ENCODE measurements at regions not wholly inside any gene's neighbourhood (a gene's known extent, or its start where the extent isn't known, plus 50 kb on each side); places are given as distances from the start of the nearest gene placed in this dataset.

- no peak for TF ChIP-seq EZH2 (IDR thresholded peaks at IDR 0.05)
- no peak for TF ChIP-seq EZH2phosphoT487 (IDR thresholded peaks at IDR 0.05)
- TF ChIP-seq, protein P1, sequence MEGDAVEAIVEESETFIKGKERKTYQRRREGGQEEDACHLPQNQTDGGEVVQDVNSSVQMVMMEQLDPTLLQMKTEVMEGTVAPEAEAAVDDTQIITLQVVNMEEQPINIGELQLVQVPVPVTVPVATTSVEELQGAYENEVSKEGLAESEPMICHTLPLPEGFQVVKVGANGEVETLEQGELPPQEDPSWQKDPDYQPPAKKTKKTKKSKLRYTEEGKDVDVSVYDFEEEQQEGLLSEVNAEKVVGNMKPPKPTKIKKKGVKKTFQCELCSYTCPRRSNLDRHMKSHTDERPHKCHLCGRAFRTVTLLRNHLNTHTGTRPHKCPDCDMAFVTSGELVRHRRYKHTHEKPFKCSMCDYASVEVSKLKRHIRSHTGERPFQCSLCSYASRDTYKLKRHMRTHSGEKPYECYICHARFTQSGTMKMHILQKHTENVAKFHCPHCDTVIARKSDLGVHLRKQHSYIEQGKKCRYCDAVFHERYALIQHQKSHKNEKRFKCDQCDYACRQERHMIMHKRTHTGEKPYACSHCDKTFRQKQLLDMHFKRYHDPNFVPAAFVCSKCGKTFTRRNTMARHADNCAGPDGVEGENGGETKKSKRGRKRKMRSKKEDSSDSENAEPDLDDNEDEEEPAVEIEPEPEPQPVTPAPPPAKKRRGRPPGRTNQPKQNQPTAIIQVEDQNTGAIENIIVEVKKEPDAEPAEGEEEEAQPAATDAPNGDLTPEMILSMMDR (IDR thresholded peaks at IDR 0.05), result no peak
- H3K4me3 ChIP-seq, result no peak overlapping the region
- no peaks in the 10 kb centered on the region for H3K36me3 Mint-ChIP-seq
- no peaks in the 10 kb centered on the region for H3F3A ChIP-seq (ENCODE audit: low read depth)
- peaks cover 3% of the 10 kb centered on the region for H3K9me3 ChIP-seq (ENCODE audit: low read depth)
- no peaks in the 10 kb centered on the region for H3K27me3 ChIP-seq
- no peaks in the 10 kb centered on the region for H3K27me3 Mint-ChIP-seq (ENCODE audit: insufficient read depth, low read depth)
- no peaks in the 10 kb centered on the region for H3K79me2 ChIP-seq (ENCODE audit: low read depth)
- no peak overlapping the region for H3K27ac Mint-ChIP-seq
- no peaks in the 10 kb centered on the region for H3K4me1 ChIP-seq
- no peaks in the 10 kb centered on the region for H3K36me3 ChIP-seq
- no peak overlapping the region for H3K9ac ChIP-seq
- no peak for DNase-seq (ENCODE audit: low spot score)
- peaks cover 4% of the 10 kb centered on the region for H3K9me3 Mint-ChIP-seq
- no peak overlapping the region for H3K27ac ChIP-seq
- no peak overlapping the region for H3K4me2 ChIP-seq
- no peaks in the 10 kb centered on the region for H4K20me1 ChIP-seq (ENCODE audit: low read depth)
- peaks cover 3% of the 10 kb centered on the region for H3K4me1 Mint-ChIP-seq
- H3K4me3 Mint-ChIP-seq, result no peak overlapping the region
- H2AFZ ChIP-seq (replicated peaks), result no peak overlapping the region
Observed at GRCh38 chr3:106750092-106750491, 627.1 kb upstream of the CCDC54 start.

DNA sequence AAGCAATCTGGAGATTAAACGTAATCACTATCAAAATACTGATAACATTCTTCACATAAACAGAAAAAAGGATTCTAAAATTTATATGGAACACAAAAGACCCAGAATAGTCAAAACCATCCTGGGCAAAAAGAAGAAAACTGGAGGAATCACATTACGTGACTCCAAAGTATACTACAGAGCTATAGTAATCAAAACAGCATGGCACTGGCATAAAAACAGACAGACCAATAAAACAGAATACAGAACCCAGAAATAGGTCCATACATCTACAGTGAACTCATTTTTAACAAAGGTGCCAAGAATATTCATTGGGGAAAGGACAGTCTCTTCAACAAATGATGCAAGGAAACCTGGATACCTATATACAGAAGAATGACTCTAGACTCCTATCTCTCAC, 621.9 kb upstream of the CCDC54 start:
- no peak overlapping the region for H3K9ac ChIP-seq
- H3K9me3 ChIP-seq (ENCODE audit: low read depth), result peaks cover 9% of the 10 kb centered on the region
- Mint-ChIP-seq H3K27ac (no peak overlapping the region), H3K27me3 (ENCODE audit: insufficient read depth, low read depth) (no peaks in the 10 kb centered on the region), H3K4me3 (no peak overlapping the region), H3K36me3 (no peaks in the 10 kb centered on the region), H3K4me1 (no peaks in the 10 kb centered on the region), H3K9me3 (peaks cover 7% of the 10 kb centered on the region)
- no peaks in the 10 kb centered on the region for H3K36me3 ChIP-seq
- H3K27ac ChIP-seq, result no peak overlapping the region
- H3K4me1 ChIP-seq, result no peaks in the 10 kb centered on the region
- H3K27me3 ChIP-seq, result no peaks in the 10 kb centered on the region
- H2AFZ ChIP-seq (replicated peaks), result no peak overlapping the region
- no peak for TF ChIP-seq EZH2phosphoT487 (IDR thresholded peaks at IDR 0.05)
- TF ChIP-seq, protein P1 (IDR thresholded peaks at IDR 0.05), result no peak
- no peak for TF ChIP-seq EZH2 (IDR thresholded peaks at IDR 0.05)
- H3F3A ChIP-seq (ENCODE audit: low read depth), result no peaks in the 10 kb centered on the region
- H3K4me2 ChIP-seq, result no peak overlapping the region
- no peak overlapping the region for H3K4me3 ChIP-seq
- H3K79me2 ChIP-seq (ENCODE audit: low read depth), result no peaks in the 10 kb centered on the region
- H4K20me1 ChIP-seq (ENCODE audit: low read depth), result no peaks in the 10 kb centered on the region
- DNase-seq (ENCODE audit: low spot score), result no peak

DNA sequence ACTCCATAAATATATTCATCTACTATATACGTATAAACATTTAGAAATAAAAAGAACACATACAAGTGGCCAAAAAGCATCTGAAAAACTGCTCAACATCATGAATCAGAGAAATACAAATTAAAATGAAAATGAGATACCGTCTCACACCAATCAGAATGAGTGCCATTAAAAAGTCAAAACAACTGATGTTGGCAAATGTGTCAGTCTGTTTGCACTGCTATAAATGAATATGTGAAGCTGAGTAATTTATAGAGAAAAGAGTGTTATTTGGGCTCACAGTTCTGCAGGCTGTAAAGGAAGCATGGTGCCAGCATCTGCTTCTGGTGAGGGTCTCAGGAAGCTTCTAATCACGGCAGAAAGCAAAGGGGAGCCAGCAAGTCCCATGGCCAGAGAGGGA, 620.3 kb upstream of the CCDC54 start:
- Mint-ChIP-seq H3K27ac (no peak overlapping the region), H3K27me3 (ENCODE audit: insufficient read depth, low read depth) (no peaks in the 10 kb centered on the region), H3K36me3 (no peaks in the 10 kb centered on the region), H3K4me1 (no peaks in the 10 kb centered on the region), H3K4me3 (no peak overlapping the region), H3K9me3 (peaks cover 7% of the 10 kb centered on the region)
- Histone ChIP-seq H3K27me3 (no peaks in the 10 kb centered on the region), H3K4me1 (no peaks in the 10 kb centered on the region), H3K9ac (no peak overlapping the region), H3K9me3 (ENCODE audit: low read depth) (peaks cover 9% of the 10 kb centered on the region), H3F3A (ENCODE audit: low read depth) (no peaks in the 10 kb centered on the region), H3K79me2 (ENCODE audit: low read depth) (no peaks in the 10 kb centered on the region), H3K4me2 (no peak overlapping the region), H2AFZ (replicated peaks) (no peak overlapping the region), H4K20me1 (ENCODE audit: low read depth) (no peaks in the 10 kb centered on the region), H3K4me3 (no peak overlapping the region), H3K36me3 (no peaks in the 10 kb centered on the region), H3K27ac (no peak overlapping the region)
- DNase-seq (ENCODE audit: low spot score), result no peak
- TF ChIP-seq EZH2phosphoT487 (IDR thresholded peaks at IDR 0.05), result no peak
- TF ChIP-seq, protein P1 (IDR thresholded peaks at IDR 0.05), result no peak
- TF ChIP-seq EZH2 (IDR thresholded peaks at IDR 0.05), result no peak

Measured in neural progenitor cell (in vitro differentiated cells).